Keratinocyte (primary cell): ENCODE measurements at regions not wholly inside any gene's neighbourhood (a gene's known extent, or its start where the extent isn't known, plus 50 kb on each side); places are given as distances from the start of the nearest gene placed in this dataset.

Experiments
- EZH2 ChIP-seq: IDR thresholded peaks from one replicate; pipeline ENCODE4 v1.6.1; 2012; ENCODE audit warnings: inconsistent platforms, mild to moderate bottlenecking, low read length, moderate library complexity
- TF ChIP-seq, protein P1 (sequence below), 3 experiments: IDR thresholded peaks in 1 of 3; conservative IDR thresholded peaks in 1 of 3; optimal IDR thresholded peaks in 1 of 3; 2 replicates in 2 of 3; 3 replicates in 1 of 3; pipeline versions ENCODE3 to v1.5.1; 2011; ENCODE audit warnings: low read length in 3 of 3, mild to moderate bottlenecking in 3 of 3, moderate library complexity in 2 of 3, control low read depth in 1 of 3, inconsistent platforms in 1 of 3; ENCODE audit not compliant: insufficient read depth in 2 of 3; ENCODE audit errors: extremely low read depth in 1 of 3

DNA sequence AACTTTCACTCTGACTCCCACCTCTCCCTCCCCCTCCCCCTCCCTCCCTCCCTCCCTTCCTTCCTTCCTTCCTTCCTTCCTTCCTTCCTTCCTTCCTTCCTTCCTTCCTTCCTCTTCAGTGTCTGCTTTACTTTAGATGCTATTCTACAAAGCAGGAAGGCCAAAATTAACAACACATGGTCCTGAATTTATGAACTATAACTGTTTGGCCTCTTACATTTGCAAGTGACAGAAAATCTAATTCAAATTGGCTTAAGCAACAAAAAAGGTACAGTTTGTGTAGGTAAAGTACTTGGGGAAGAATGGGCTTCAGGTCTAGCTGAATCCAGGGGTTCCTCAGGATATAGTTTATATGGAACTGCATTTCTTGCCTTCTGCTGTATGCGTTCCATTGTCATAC, 673.0 kb downstream of the AACS start:
- TF ChIP-seq EZH2 = no peak
- TF ChIP-seq, protein P1, sequence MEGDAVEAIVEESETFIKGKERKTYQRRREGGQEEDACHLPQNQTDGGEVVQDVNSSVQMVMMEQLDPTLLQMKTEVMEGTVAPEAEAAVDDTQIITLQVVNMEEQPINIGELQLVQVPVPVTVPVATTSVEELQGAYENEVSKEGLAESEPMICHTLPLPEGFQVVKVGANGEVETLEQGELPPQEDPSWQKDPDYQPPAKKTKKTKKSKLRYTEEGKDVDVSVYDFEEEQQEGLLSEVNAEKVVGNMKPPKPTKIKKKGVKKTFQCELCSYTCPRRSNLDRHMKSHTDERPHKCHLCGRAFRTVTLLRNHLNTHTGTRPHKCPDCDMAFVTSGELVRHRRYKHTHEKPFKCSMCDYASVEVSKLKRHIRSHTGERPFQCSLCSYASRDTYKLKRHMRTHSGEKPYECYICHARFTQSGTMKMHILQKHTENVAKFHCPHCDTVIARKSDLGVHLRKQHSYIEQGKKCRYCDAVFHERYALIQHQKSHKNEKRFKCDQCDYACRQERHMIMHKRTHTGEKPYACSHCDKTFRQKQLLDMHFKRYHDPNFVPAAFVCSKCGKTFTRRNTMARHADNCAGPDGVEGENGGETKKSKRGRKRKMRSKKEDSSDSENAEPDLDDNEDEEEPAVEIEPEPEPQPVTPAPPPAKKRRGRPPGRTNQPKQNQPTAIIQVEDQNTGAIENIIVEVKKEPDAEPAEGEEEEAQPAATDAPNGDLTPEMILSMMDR (optimal IDR thresholded peaks at IDR 0.05 in 1 of 3, IDR thresholded peaks at IDR 0.05 in 1 of 3, conservative IDR thresholded peaks at IDR 0.05 in 1 of 3; ENCODE audit: extremely low read depth in 1 of 3, insufficient read depth in 2 of 3, low read length in 3 of 3) = no peak
